ENCODE measurements at regions not wholly inside any gene's neighbourhood (a gene's known extent, or its start where the extent isn't known, plus 50 kb on each side); places are given as distances from the start of the nearest gene placed in this dataset.
A peak's percentile ranks its signal among the peaks of the same experiment; 100 is the strongest.

- no peak for DNase-seq (ENCODE audit: low read depth)
- TF ChIP-seq MYC (IDR thresholded peaks at IDR 0.05; ENCODE audit: low read depth, low read length) (no peak), POLR2A (IDR thresholded peaks at IDR 0.05; ENCODE audit: extremely low read depth, insufficient read length) (no peak), MAX (IDR thresholded peaks at IDR 0.05; ENCODE audit: low read depth, low read length) (no peak)
- TF ChIP-seq, protein P1, sequence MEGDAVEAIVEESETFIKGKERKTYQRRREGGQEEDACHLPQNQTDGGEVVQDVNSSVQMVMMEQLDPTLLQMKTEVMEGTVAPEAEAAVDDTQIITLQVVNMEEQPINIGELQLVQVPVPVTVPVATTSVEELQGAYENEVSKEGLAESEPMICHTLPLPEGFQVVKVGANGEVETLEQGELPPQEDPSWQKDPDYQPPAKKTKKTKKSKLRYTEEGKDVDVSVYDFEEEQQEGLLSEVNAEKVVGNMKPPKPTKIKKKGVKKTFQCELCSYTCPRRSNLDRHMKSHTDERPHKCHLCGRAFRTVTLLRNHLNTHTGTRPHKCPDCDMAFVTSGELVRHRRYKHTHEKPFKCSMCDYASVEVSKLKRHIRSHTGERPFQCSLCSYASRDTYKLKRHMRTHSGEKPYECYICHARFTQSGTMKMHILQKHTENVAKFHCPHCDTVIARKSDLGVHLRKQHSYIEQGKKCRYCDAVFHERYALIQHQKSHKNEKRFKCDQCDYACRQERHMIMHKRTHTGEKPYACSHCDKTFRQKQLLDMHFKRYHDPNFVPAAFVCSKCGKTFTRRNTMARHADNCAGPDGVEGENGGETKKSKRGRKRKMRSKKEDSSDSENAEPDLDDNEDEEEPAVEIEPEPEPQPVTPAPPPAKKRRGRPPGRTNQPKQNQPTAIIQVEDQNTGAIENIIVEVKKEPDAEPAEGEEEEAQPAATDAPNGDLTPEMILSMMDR (IDR thresholded peaks at IDR 0.05; ENCODE audit: low read depth, low read length) = no peak
These were observed 175.5 kb upstream of the PDGFD start for GRCh38 chr11:104339380-104339831.

GRCh38 chr11:104338186-104338585 lies 174.2 kb upstream of the PDGFD start:
- TF ChIP-seq, protein P1 (IDR thresholded peaks at IDR 0.05; ENCODE audit: low read depth, low read length) = no peak
- no peak for TF ChIP-seq MYC (IDR thresholded peaks at IDR 0.05; ENCODE audit: low read depth, low read length)
- TF ChIP-seq POLR2A (IDR thresholded peaks at IDR 0.05; ENCODE audit: extremely low read depth, insufficient read length) = no peak
- TF ChIP-seq MAX (IDR thresholded peaks at IDR 0.05; ENCODE audit: low read depth, low read length) = no peak
- no peak overlapping the region for H3K4me3 ChIP-seq (ENCODE audit: low read depth, low read length)
- DNase-seq (ENCODE audit: low read depth) = no peak

More at GRCh38 chr11:104339380-104339831, 175.5 kb upstream of the PDGFD start:
- no peak overlapping the region for H3K4me3 ChIP-seq (ENCODE audit: low read depth, low read length)

DNA sequence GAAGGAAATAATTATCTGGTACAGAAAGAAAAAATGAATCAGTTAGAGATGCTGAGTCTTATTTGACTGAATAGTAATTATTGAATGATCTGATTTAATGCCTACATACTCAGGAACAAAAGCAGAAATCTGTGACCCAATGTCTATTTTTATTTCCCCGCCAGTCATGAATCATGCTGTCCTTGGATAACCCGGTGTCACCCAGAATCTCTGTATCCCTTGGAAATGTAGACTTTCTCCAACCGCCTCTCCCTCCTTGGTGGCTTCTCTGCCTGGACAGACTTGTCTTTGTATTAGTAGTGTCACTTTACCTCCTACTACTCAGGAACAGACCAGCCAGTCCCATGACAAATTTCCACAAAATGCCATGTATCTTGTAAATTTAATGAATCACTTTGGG lies 173.3 kb upstream of the PDGFD start:
- DNase-seq (ENCODE audit: low read depth) = no peak
- no peak overlapping the region for H3K4me3 ChIP-seq (ENCODE audit: low read depth, low read length)
- TF ChIP-seq POLR2A (IDR thresholded peaks at IDR 0.05; ENCODE audit: extremely low read depth, insufficient read length) (no peak), MYC (IDR thresholded peaks at IDR 0.05; ENCODE audit: low read depth, low read length) (no peak), MAX (IDR thresholded peaks at IDR 0.05; ENCODE audit: low read depth, low read length) (no peak)
- TF ChIP-seq, protein P1 (IDR thresholded peaks at IDR 0.05; ENCODE audit: low read depth, low read length) = no peak

GRCh38 chr11:104333977-104334376 lies 170.0 kb upstream of the PDGFD start:
- TF ChIP-seq MYC (IDR thresholded peaks at IDR 0.05; ENCODE audit: low read depth, low read length) (no peak), MAX (IDR thresholded peaks at IDR 0.05; ENCODE audit: low read depth, low read length) (no peak), POLR2A (IDR thresholded peaks at IDR 0.05; ENCODE audit: extremely low read depth, insufficient read length) (no peak)
- TF ChIP-seq, protein P1 (IDR thresholded peaks at IDR 0.05; ENCODE audit: low read depth, low read length) = peak; percentile 29
- H3K4me3 ChIP-seq (ENCODE audit: low read depth, low read length) = no peak overlapping the region
- DNase-seq (ENCODE audit: low read depth) = peak; percentile 46

DNA sequence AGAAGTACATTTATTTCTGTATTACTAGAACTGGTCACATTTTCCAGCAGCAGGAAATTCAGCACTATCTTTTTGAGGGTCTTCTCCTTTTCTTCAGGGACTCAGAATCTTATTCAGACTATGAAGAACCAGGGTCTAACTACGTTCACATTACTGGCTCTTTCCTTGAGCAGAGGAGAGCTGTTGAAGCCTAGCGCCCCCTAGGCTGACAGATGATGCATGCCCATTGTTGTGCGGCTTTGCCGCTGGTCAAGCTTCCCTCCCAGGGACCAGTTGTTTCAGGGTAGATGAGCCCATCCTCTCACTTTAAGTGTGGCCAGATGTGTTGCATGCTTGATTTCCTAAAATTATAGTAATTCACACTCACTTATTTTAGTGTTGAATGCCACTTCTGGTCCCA lies 168.2 kb upstream of the PDGFD start:
- no peak for TF ChIP-seq MAX (IDR thresholded peaks at IDR 0.05; ENCODE audit: low read depth, low read length)
- no peak for TF ChIP-seq POLR2A (IDR thresholded peaks at IDR 0.05; ENCODE audit: extremely low read depth, insufficient read length)
- TF ChIP-seq, protein P1 (IDR thresholded peaks at IDR 0.05; ENCODE audit: low read depth, low read length) = peak; percentile 67
- TF ChIP-seq MYC (IDR thresholded peaks at IDR 0.05; ENCODE audit: low read depth, low read length) = no peak
- peak; percentile 36 for DNase-seq (ENCODE audit: low read depth)
- no peak overlapping the region for H3K4me3 ChIP-seq (ENCODE audit: low read depth, low read length)
